Astrocyte (in vitro differentiated cells and primary cell): ENCODE measurements at regions not wholly inside any gene's neighbourhood (a gene's known extent, or its start where the extent isn't known, plus 50 kb on each side); places are given as distances from the start of the nearest gene placed in this dataset.

Experiments
- CTCF ChIP-seq: IDR thresholded peaks from 2 replicates; pipeline ENCODE4 v1.5.1; 2011; ENCODE audit warnings: low read depth, mild to moderate bottlenecking, inconsistent platforms, low read length, moderate library complexity; ENCODE audit not compliant: insufficient read depth
- EZH2 ChIP-seq: IDR thresholded peaks from 2 replicates; pipeline ENCODE4 v1.6.1; 2012; ENCODE audit warnings: mild to moderate bottlenecking, low read length, inconsistent platforms; ENCODE audit not compliant: insufficient read depth

GRCh38 chr3:109831403-109831802 is 494.1 kb upstream of the DPPA4 start:
- TF ChIP-seq CTCF (no peak), EZH2 (no peak)
